ENCODE measurements at regions not wholly inside any gene's neighbourhood (a gene's known extent, or its start where the extent isn't known, plus 50 kb on each side); places are given as distances from the start of the nearest gene placed in this dataset.

DNA sequence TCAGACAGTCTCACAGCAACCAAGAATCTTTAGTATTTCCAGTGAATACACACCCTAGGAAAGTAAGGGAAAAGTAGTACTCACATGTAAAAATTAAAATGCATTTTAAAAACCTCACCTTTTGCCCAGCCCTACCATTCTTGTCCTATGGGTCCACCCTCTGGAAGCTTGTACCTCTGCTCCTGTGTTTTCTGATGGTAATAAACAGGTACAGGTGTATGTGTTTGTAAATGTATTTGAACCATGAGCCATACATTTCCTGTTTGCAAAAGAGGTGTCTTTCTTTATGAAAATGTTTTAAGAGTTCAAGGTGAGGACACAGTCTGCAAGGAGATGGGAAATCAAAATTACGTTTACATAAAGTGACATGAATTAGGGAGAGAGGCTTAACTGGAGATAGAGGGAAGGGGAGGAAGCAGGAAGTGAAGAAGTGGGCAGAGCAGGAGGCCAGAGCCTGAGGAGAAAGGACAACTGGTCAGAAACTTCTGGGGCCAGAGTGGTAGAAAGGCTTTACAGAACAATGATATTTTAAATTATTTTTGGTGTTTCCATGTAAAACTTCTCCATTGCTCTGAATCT, 52.0 kb upstream of the IVNS1ABP start:
- TF ChIP-seq, protein P1, sequence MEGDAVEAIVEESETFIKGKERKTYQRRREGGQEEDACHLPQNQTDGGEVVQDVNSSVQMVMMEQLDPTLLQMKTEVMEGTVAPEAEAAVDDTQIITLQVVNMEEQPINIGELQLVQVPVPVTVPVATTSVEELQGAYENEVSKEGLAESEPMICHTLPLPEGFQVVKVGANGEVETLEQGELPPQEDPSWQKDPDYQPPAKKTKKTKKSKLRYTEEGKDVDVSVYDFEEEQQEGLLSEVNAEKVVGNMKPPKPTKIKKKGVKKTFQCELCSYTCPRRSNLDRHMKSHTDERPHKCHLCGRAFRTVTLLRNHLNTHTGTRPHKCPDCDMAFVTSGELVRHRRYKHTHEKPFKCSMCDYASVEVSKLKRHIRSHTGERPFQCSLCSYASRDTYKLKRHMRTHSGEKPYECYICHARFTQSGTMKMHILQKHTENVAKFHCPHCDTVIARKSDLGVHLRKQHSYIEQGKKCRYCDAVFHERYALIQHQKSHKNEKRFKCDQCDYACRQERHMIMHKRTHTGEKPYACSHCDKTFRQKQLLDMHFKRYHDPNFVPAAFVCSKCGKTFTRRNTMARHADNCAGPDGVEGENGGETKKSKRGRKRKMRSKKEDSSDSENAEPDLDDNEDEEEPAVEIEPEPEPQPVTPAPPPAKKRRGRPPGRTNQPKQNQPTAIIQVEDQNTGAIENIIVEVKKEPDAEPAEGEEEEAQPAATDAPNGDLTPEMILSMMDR (IDR thresholded peaks at IDR 0.05), result no peak
- no peak for TF ChIP-seq EP300 (IDR thresholded peaks at IDR 0.05)
- no peak for TF ChIP-seq POLR2A (IDR thresholded peaks at IDR 0.05)
